ENCODE measurements at regions not wholly inside any gene's neighbourhood (a gene's known extent, or its start where the extent isn't known, plus 50 kb on each side); places are given as distances from the start of the nearest gene placed in this dataset.

GRCh38 chr17:54029986-54030385 lies 207.3 kb downstream of the KIF2B start:
- Histone ChIP-seq H2BK15ac (replicated peaks; ENCODE audit: low read depth) (no peak overlapping the region), H2AK5ac (ENCODE audit: low read length) (no peak overlapping the region), H3K79me1 (ENCODE audit: low read length) (no peaks in the 10 kb centered on the region), H3K56ac (ENCODE audit: low read length) (no peak overlapping the region), H3K27me3 (ENCODE audit: insufficient read depth, low read length, poor library complexity) (no peaks in the 10 kb centered on the region), H3K4me2 (ENCODE audit: low read length) (no peak overlapping the region), H3K79me2 (ENCODE audit: control insufficient read depth, insufficient read depth, low read length) (no peaks in the 10 kb centered on the region), H3K9ac (ENCODE audit: low read length) (no peak overlapping the region), H4K8ac (ENCODE audit: low read depth, low read length) (no peak overlapping the region), H2BK120ac (ENCODE audit: low read depth, low read length) (no peak overlapping the region), H3K23ac (ENCODE audit: low read length) (no peak overlapping the region), H4K5ac (ENCODE audit: low read length) (no peak overlapping the region), H3K27ac (ENCODE audit: low read depth, low read length) (no peak overlapping the region), H2BK5ac (ENCODE audit: low read length) (no peak overlapping the region), H3K4me3 (ENCODE audit: low read length) (no peak overlapping the region), H3K18ac (ENCODE audit: low read length) (no peak overlapping the region), H3K36me3 (ENCODE audit: control insufficient read depth, insufficient read depth, low read length) (no peaks in the 10 kb centered on the region), H3K4me1 (ENCODE audit: control insufficient read depth, low read depth, low read length) (no peaks in the 10 kb centered on the region), H3K4ac (ENCODE audit: low read depth, low read length) (no peak overlapping the region)
- no peak for DNase-seq
- no CpG with 5 or more reads among the region's 5 CpGs for WGBS (ENCODE audit: extremely low coverage, insufficient coverage, low lambda C conversion rate)

DNA sequence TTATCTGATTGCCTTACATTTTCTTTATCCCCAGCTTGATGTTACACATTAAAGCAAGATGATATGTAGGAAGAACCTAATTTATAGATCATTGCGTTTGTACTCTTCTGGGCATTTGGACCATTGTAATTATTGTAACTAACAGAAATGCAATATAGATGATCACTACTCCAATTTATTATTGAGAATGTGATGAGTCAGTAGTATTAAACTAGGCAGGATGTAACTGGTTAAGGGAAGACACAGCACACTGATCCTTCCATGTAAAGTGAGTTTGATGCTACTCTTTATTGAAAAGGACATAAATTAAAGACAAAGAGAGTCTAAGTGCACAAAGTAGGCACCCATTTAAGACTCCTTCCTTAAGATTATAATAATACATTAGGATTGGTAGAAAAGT lies 223.8 kb downstream of the KIF2B start:
- no peak overlapping the region for H2BK15ac ChIP-seq (replicated peaks; ENCODE audit: low read depth)
- H3K79me2 ChIP-seq (ENCODE audit: control insufficient read depth, insufficient read depth, low read length) = no peaks in the 10 kb centered on the region
- no peak overlapping the region for H3K4me2 ChIP-seq (ENCODE audit: low read length)
- no peak overlapping the region for H2AK5ac ChIP-seq (ENCODE audit: low read length)
- no peak overlapping the region for H2BK5ac ChIP-seq (ENCODE audit: low read length)
- no peak overlapping the region for H3K56ac ChIP-seq (ENCODE audit: low read length)
- no CpG with 5 or more reads among the region's 1 CpG for WGBS (ENCODE audit: extremely low coverage, insufficient coverage, low lambda C conversion rate)
- H3K27ac ChIP-seq (ENCODE audit: low read depth, low read length) = no peak overlapping the region
- H3K4ac ChIP-seq (ENCODE audit: low read depth, low read length) = no peak overlapping the region
- no peaks in the 10 kb centered on the region for H3K27me3 ChIP-seq (ENCODE audit: insufficient read depth, low read length, poor library complexity)
- H3K4me3 ChIP-seq (ENCODE audit: low read length) = no peak overlapping the region
- H3K23ac ChIP-seq (ENCODE audit: low read length) = no peak overlapping the region
- no peak for DNase-seq
- no peaks in the 10 kb centered on the region for H3K36me3 ChIP-seq (ENCODE audit: control insufficient read depth, insufficient read depth, low read length)
- H4K8ac ChIP-seq (ENCODE audit: low read depth, low read length) = no peak overlapping the region
- no peak overlapping the region for H2BK120ac ChIP-seq (ENCODE audit: low read depth, low read length)
- no peaks in the 10 kb centered on the region for H3K79me1 ChIP-seq (ENCODE audit: low read length)
- no peak overlapping the region for H3K18ac ChIP-seq (ENCODE audit: low read length)
- H4K5ac ChIP-seq (ENCODE audit: low read length) = no peak overlapping the region
- H3K9ac ChIP-seq (ENCODE audit: low read length) = no peak overlapping the region
- no peaks in the 10 kb centered on the region for H3K4me1 ChIP-seq (ENCODE audit: control insufficient read depth, low read depth, low read length)

GRCh38 chr17:54063639-54064038 lies 240.9 kb downstream of the KIF2B start:
- Histone ChIP-seq H3K56ac (ENCODE audit: low read length) (no peak overlapping the region), H2AK5ac (ENCODE audit: low read length) (no peak overlapping the region), H3K36me3 (ENCODE audit: control insufficient read depth, insufficient read depth, low read length) (no peaks in the 10 kb centered on the region), H3K4me3 (ENCODE audit: low read length) (no peak overlapping the region), H3K27ac (ENCODE audit: low read depth, low read length) (no peak overlapping the region), H2BK15ac (replicated peaks; ENCODE audit: low read depth) (no peak overlapping the region), H3K9ac (ENCODE audit: low read length) (no peak overlapping the region), H3K18ac (ENCODE audit: low read length) (no peak overlapping the region), H4K8ac (ENCODE audit: low read depth, low read length) (no peak overlapping the region), H2BK120ac (ENCODE audit: low read depth, low read length) (no peak overlapping the region), H3K79me2 (ENCODE audit: control insufficient read depth, insufficient read depth, low read length) (no peaks in the 10 kb centered on the region), H3K23ac (ENCODE audit: low read length) (no peak overlapping the region), H3K27me3 (ENCODE audit: insufficient read depth, low read length, poor library complexity) (no peaks in the 10 kb centered on the region), H3K79me1 (ENCODE audit: low read length) (no peaks in the 10 kb centered on the region), H3K4me1 (ENCODE audit: control insufficient read depth, low read depth, low read length) (no peaks in the 10 kb centered on the region), H4K5ac (ENCODE audit: low read length) (no peak overlapping the region), H2BK5ac (ENCODE audit: low read length) (no peak overlapping the region), H3K4me2 (ENCODE audit: low read length) (no peak overlapping the region), H3K4ac (ENCODE audit: low read depth, low read length) (no peak overlapping the region)
- no peak for DNase-seq
- no CpG with 5 or more reads among the region's 1 CpG for WGBS (ENCODE audit: extremely low coverage, insufficient coverage, low lambda C conversion rate)

GRCh38 chr17:54085020-54085419 lies 262.3 kb downstream of the KIF2B start:
- Histone ChIP-seq H3K18ac (ENCODE audit: low read length) (no peak overlapping the region), H3K23ac (ENCODE audit: low read length) (no peak overlapping the region), H3K27me3 (ENCODE audit: insufficient read depth, low read length, poor library complexity) (no peaks in the 10 kb centered on the region), H3K56ac (ENCODE audit: low read length) (no peak overlapping the region), H3K27ac (ENCODE audit: low read depth, low read length) (no peak overlapping the region), H2AK5ac (ENCODE audit: low read length) (no peak overlapping the region), H2BK5ac (ENCODE audit: low read length) (no peak overlapping the region), H3K4ac (ENCODE audit: low read depth, low read length) (no peak overlapping the region), H3K4me3 (ENCODE audit: low read length) (no peak overlapping the region), H4K8ac (ENCODE audit: low read depth, low read length) (no peak overlapping the region), H2BK15ac (replicated peaks; ENCODE audit: low read depth) (no peak overlapping the region), H3K4me2 (ENCODE audit: low read length) (no peak overlapping the region), H3K79me1 (ENCODE audit: low read length) (no peaks in the 10 kb centered on the region), H3K36me3 (ENCODE audit: control insufficient read depth, insufficient read depth, low read length) (no peaks in the 10 kb centered on the region), H3K9ac (ENCODE audit: low read length) (no peak overlapping the region), H3K79me2 (ENCODE audit: control insufficient read depth, insufficient read depth, low read length) (no peaks in the 10 kb centered on the region), H3K4me1 (ENCODE audit: control insufficient read depth, low read depth, low read length) (no peaks in the 10 kb centered on the region), H2BK120ac (ENCODE audit: low read depth, low read length) (no peak overlapping the region), H4K5ac (ENCODE audit: low read length) (no peak overlapping the region)
- no CpG with 5 or more reads among the region's 1 CpG for WGBS (ENCODE audit: extremely low coverage, insufficient coverage, low lambda C conversion rate)
- no peak for DNase-seq

GRCh38 chr17:54085934-54086333 lies 263.2 kb downstream of the KIF2B start:
- Histone ChIP-seq H3K79me1 (ENCODE audit: low read length) (no peaks in the 10 kb centered on the region), H2BK5ac (ENCODE audit: low read length) (no peak overlapping the region), H4K5ac (ENCODE audit: low read length) (no peak overlapping the region), H3K4me3 (ENCODE audit: low read length) (no peak overlapping the region), H3K4me1 (ENCODE audit: control insufficient read depth, low read depth, low read length) (no peaks in the 10 kb centered on the region), H3K27ac (ENCODE audit: low read depth, low read length) (no peak overlapping the region), H3K4ac (ENCODE audit: low read depth, low read length) (no peak overlapping the region), H3K18ac (ENCODE audit: low read length) (no peak overlapping the region), H3K27me3 (ENCODE audit: insufficient read depth, low read length, poor library complexity) (no peaks in the 10 kb centered on the region), H2BK120ac (ENCODE audit: low read depth, low read length) (no peak overlapping the region), H3K4me2 (ENCODE audit: low read length) (no peak overlapping the region), H3K23ac (ENCODE audit: low read length) (no peak overlapping the region), H3K9ac (ENCODE audit: low read length) (no peak overlapping the region), H3K56ac (ENCODE audit: low read length) (no peak overlapping the region), H2AK5ac (ENCODE audit: low read length) (no peak overlapping the region), H2BK15ac (replicated peaks; ENCODE audit: low read depth) (no peak overlapping the region), H3K79me2 (ENCODE audit: control insufficient read depth, insufficient read depth, low read length) (no peaks in the 10 kb centered on the region), H4K8ac (ENCODE audit: low read depth, low read length) (no peak overlapping the region), H3K36me3 (ENCODE audit: control insufficient read depth, insufficient read depth, low read length) (no peaks in the 10 kb centered on the region)
- no CpG with 5 or more reads among the region's 5 CpGs for WGBS (ENCODE audit: extremely low coverage, insufficient coverage, low lambda C conversion rate)
- peak; percentile 69 for DNase-seq

GRCh38 chr17:54096216-54096615 lies 273.5 kb downstream of the KIF2B start:
- no peaks in the 10 kb centered on the region for H3K36me3 ChIP-seq (ENCODE audit: control insufficient read depth, insufficient read depth, low read length)
- H3K4me1 ChIP-seq (ENCODE audit: control insufficient read depth, low read depth, low read length) = no peaks in the 10 kb centered on the region
- no peaks in the 10 kb centered on the region for H3K79me2 ChIP-seq (ENCODE audit: control insufficient read depth, insufficient read depth, low read length)
- no peak overlapping the region for H3K18ac ChIP-seq (ENCODE audit: low read length)
- H3K23ac ChIP-seq (ENCODE audit: low read length) = no peak overlapping the region
- H2BK5ac ChIP-seq (ENCODE audit: low read length) = no peak overlapping the region
- no peak overlapping the region for H3K27ac ChIP-seq (ENCODE audit: low read depth, low read length)
- no peak overlapping the region for H4K8ac ChIP-seq (ENCODE audit: low read depth, low read length)
- no peak for DNase-seq
- H4K5ac ChIP-seq (ENCODE audit: low read length) = no peak overlapping the region
- no peak overlapping the region for H3K4me3 ChIP-seq (ENCODE audit: low read length)
- no peak overlapping the region for H3K56ac ChIP-seq (ENCODE audit: low read length)
- H2BK120ac ChIP-seq (ENCODE audit: low read depth, low read length) = no peak overlapping the region
- H3K79me1 ChIP-seq (ENCODE audit: low read length) = no peaks in the 10 kb centered on the region
- no peak overlapping the region for H3K4me2 ChIP-seq (ENCODE audit: low read length)
- H3K27me3 ChIP-seq (ENCODE audit: insufficient read depth, low read length, poor library complexity) = no peaks in the 10 kb centered on the region
- H2AK5ac ChIP-seq (ENCODE audit: low read length) = no peak overlapping the region
- no peak overlapping the region for H3K9ac ChIP-seq (ENCODE audit: low read length)
- H3K4ac ChIP-seq (ENCODE audit: low read depth, low read length) = no peak overlapping the region
- no peak overlapping the region for H2BK15ac ChIP-seq (replicated peaks; ENCODE audit: low read depth)
